Type B pancreatic cell (in vitro differentiated cells): ENCODE measurements at regions not wholly inside any gene's neighbourhood (a gene's known extent, or its start where the extent isn't known, plus 50 kb on each side); places are given as distances from the start of the nearest gene placed in this dataset.

Source experiments
- DNase-seq: peaks from one replicate; pipeline ENCODE4 v3.0.0; 2021; ENCODE audit warnings: mixed read lengths; ENCODE audit not compliant: unreplicated experiment; ENCODE audit errors: extremely low spot score
- H3K27ac Mint-ChIP-seq: 2 replicates; pipeline ENCODE4 v1.8.0; 2021; ENCODE audit warnings: mild to moderate bottlenecking, mixed read lengths
- H3K27me3 Mint-ChIP-seq: 2 replicates; pipeline ENCODE4 v1.8.0; 2021; ENCODE audit warnings: mixed read lengths
- H3K36me3 Mint-ChIP-seq: 2 replicates; pipeline ENCODE4 v1.8.0; 2021; ENCODE audit warnings: mixed read lengths
- H3K4me1 Mint-ChIP-seq: one replicate; pipeline ENCODE4 v1.8.0; 2021; ENCODE audit warnings: mixed read lengths; ENCODE audit not compliant: unreplicated experiment
- H3K4me3 Mint-ChIP-seq: 2 replicates; pipeline ENCODE4 v1.8.0; 2021; ENCODE audit warnings: mild to moderate bottlenecking, mixed read lengths
- H3K9me3 Mint-ChIP-seq: 2 replicates; pipeline ENCODE4 v1.8.0; 2021; ENCODE audit warnings: mixed read lengths
- CTCF ChIP-seq: fragments of 200-600 bp; sonication (generic); conservative IDR thresholded peaks from 2 replicates; pipeline ENCODE4 v1.5.0; 2021; ENCODE audit warnings: antibody characterized with exemption, mild to moderate bottlenecking

- no peak for DNase-seq
- no peak overlapping the region for H3K4me3 Mint-ChIP-seq
Measured at GRCh38 chr1:217311766-217312165, 319.1 kb downstream of the GPATCH2 start.

GRCh38 chr1:217311269-217311668, 319.6 kb downstream of the GPATCH2 start:
- no peaks in the 10 kb centered on the region for H3K9me3 Mint-ChIP-seq
- no peak for DNase-seq
- no peak for TF ChIP-seq CTCF
- no peak overlapping the region for H3K4me3 Mint-ChIP-seq
- H3K27ac Mint-ChIP-seq, result no peak overlapping the region
- peaks cover 3% of the 10 kb centered on the region for H3K27me3 Mint-ChIP-seq
- no peaks in the 10 kb centered on the region for H3K4me1 Mint-ChIP-seq
- no peaks in the 10 kb centered on the region for H3K36me3 Mint-ChIP-seq

More at GRCh38 chr1:217311766-217312165, 319.1 kb downstream of the GPATCH2 start:
- Mint-ChIP-seq H3K36me3 (no peaks in the 10 kb centered on the region), H3K27ac (no peak overlapping the region), H3K9me3 (no peaks in the 10 kb centered on the region), H3K27me3 (no peaks in the 10 kb centered on the region), H3K4me1 (no peaks in the 10 kb centered on the region)
- TF ChIP-seq CTCF, result peak; percentile 31

GRCh38 chr1:217281332-217281731, 349.6 kb downstream of the GPATCH2 start:
- H3K27ac Mint-ChIP-seq, result no peak overlapping the region
- no peak for DNase-seq
- H3K4me1 Mint-ChIP-seq, result no peaks in the 10 kb centered on the region
- H3K4me3 Mint-ChIP-seq, result no peak overlapping the region
- H3K36me3 Mint-ChIP-seq, result no peaks in the 10 kb centered on the region
- no peaks in the 10 kb centered on the region for H3K9me3 Mint-ChIP-seq
- no peak for TF ChIP-seq CTCF
- H3K27me3 Mint-ChIP-seq, result peaks cover 3% of the 10 kb centered on the region

GRCh38 chr1:217275655-217276398, 355.1 kb downstream of the GPATCH2 start:
- Mint-ChIP-seq H3K36me3 (no peaks in the 10 kb centered on the region), H3K4me3 (no peak overlapping the region), H3K27ac (no peak overlapping the region), H3K4me1 (peaks cover 11% of the 10 kb centered on the region), H3K9me3 (no peaks in the 10 kb centered on the region), H3K27me3 (peaks cover 9% of the 10 kb centered on the region)
- no peak for DNase-seq
- TF ChIP-seq CTCF, result no peak

- H3K27ac Mint-ChIP-seq, result no peak overlapping the region
Measured at GRCh38 chr1:217274927-217275654, 355.8 kb downstream of the GPATCH2 start.

More at GRCh38 chr1:217274927-217275654, 355.8 kb downstream of the GPATCH2 start:
- no peak for TF ChIP-seq CTCF
- no peak overlapping the region for H3K4me3 Mint-ChIP-seq
- DNase-seq, result no peak
- H3K9me3 Mint-ChIP-seq, result no peaks in the 10 kb centered on the region
- H3K36me3 Mint-ChIP-seq, result no peaks in the 10 kb centered on the region
- H3K4me1 Mint-ChIP-seq, result peaks cover 11% of the 10 kb centered on the region
- H3K27me3 Mint-ChIP-seq, result peaks cover 13% of the 10 kb centered on the region
